NB4 (cell line): ENCODE measurements at regions not wholly inside any gene's neighbourhood (a gene's known extent, or its start where the extent isn't known, plus 50 kb on each side); places are given as distances from the start of the nearest gene placed in this dataset.
"Not testable (repeated sequence)": the region's sequence is repeated elsewhere in the genome, so short reads cannot be mapped to it uniquely, and the experiment has no call there.

Experiments
- DNase-seq: peaks from one replicate; pipeline ENCODE4 v3.0.0; 2010; ENCODE audit warnings: low read depth
- H3K4me3 ChIP-seq: one replicate; pipeline ENCODE4 v1.5.1; 2011; ENCODE audit warnings: mild to moderate bottlenecking, low read depth, low read length, moderate library complexity
- CTCF ChIP-seq: IDR thresholded peaks from one replicate; pipeline ENCODE4 v1.5.1; 2012; ENCODE audit warnings: low read depth, low read length
- MAX ChIP-seq: IDR thresholded peaks from 2 replicates; pipeline ENCODE4 v1.6.1; 2011; ENCODE audit warnings: low read depth, low read length
- MYC ChIP-seq: IDR thresholded peaks from 2 replicates; pipeline ENCODE4 v1.6.1; 2011; ENCODE audit warnings: low read depth, low read length
- POLR2A ChIP-seq: IDR thresholded peaks from 2 replicates; pipeline ENCODE4 v1.6.1; 2011; ENCODE audit warnings: mild to moderate bottlenecking; ENCODE audit not compliant: insufficient read length; ENCODE audit errors: extremely low read depth

GRCh38 chr5:43802651-43803050 lies 199.7 kb downstream of the NNT start:
- no peak overlapping the region for H3K4me3 ChIP-seq
- DNase-seq: no peak
- TF ChIP-seq POLR2A (no peak), CTCF (no peak), MAX (no peak), MYC (no peak)

GRCh38 chr5:43802119-43802518 lies 199.1 kb downstream of the NNT start:
- H3K4me3 ChIP-seq: no peak overlapping the region
- TF ChIP-seq POLR2A (no peak), CTCF (no peak), MYC (no peak), MAX (no peak)
- DNase-seq: no peak

GRCh38 chr5:43798740-43799139 lies 195.8 kb downstream of the NNT start:
- H3K4me3 ChIP-seq: no peak overlapping the region
- TF ChIP-seq CTCF (no peak), MAX (no peak), MYC (no peak), POLR2A (no peak)
- no peak for DNase-seq

GRCh38 chr5:43791880-43792279 lies 188.9 kb downstream of the NNT start:
- not testable (repeated sequence) for DNase-seq, H3K4me3 ChIP-seq

GRCh38 chr5:43785198-43785597 lies 182.2 kb downstream of the NNT start:
- no peak for DNase-seq
- no peak overlapping the region for H3K4me3 ChIP-seq
- TF ChIP-seq MAX: no peak
- TF ChIP-seq POLR2A: no peak

- H3K4me3 ChIP-seq: no peak overlapping the region
- no peak for DNase-seq
- TF ChIP-seq MAX (no peak), POLR2A (no peak), MYC (no peak), CTCF (no peak)
Measured at GRCh38 chr5:43780586-43780985, 177.6 kb downstream of the NNT start.

GRCh38 chr5:43774881-43775399 lies 172.0 kb downstream of the NNT start:
- no peak for DNase-seq
- TF ChIP-seq CTCF (no peak), POLR2A (no peak), MYC (no peak), MAX (no peak)

More at GRCh38 chr5:43774881-43775399, 172.0 kb downstream of the NNT start:
- H3K4me3 ChIP-seq: no peak overlapping the region
